ENCODE measurements at regions not wholly inside any gene's neighbourhood (a gene's known extent, or its start where the extent isn't known, plus 50 kb on each side); places are given as distances from the start of the nearest gene placed in this dataset.
"Not testable (repeated sequence)": the region's sequence is repeated elsewhere in the genome, so short reads cannot be mapped to it uniquely, and the experiment has no call there.

DNA sequence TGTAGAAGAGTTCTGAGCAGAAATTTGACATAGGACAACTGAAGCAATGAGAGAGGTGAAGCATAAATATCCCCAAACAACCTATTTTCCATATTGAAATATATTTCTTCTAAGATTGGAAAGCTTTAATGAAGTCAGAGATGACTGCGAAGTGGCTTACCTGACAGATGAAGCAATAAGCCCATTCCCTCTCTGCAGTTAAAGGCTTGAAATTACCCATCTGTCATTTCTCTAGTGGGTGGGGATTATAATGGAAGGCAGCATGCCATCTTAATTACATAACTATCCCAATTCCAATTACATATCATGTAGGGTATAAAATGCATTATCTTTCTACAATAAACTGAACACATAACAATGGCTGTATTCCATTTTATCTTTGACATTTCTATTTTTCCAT lies 1070.5 kb downstream of the SI start:
- H3K27me3 ChIP-seq (ENCODE audit: control insufficient read depth in 2 of 2, insufficient read depth in 2 of 2, low read length in 2 of 2) = no peaks in the 10 kb centered on the region
- H2AFZ ChIP-seq (ENCODE audit: insufficient read depth, low read depth, low read length, poor library complexity, severe bottlenecking) = no peak overlapping the region
- H3K36me3 ChIP-seq (replicated peaks in 1 of 2; ENCODE audit: control insufficient read depth in 1 of 2, insufficient read depth in 2 of 2, low read length in 2 of 2) = no peaks in the 10 kb centered on the region
- TF ChIP-seq CTCF (IDR thresholded peaks at IDR 0.05) = no peak
- Mint-ChIP-seq H3K36me3 (no peaks in the 10 kb centered on the region), H3K9me3 (peaks cover 0 to 15% (median 7%) of the 10 kb centered on the region in 7 donors), H3K27ac (no peak overlapping the region), H3K27me3 (ENCODE audit: low read depth in 3 of 3) (no peaks in the 10 kb centered on the region), H3K4me3 (no peak overlapping the region), H3K4me1 (no peaks in the 10 kb centered on the region)
- no peak overlapping the region for H3K4me2 ChIP-seq (replicated peaks; ENCODE audit: extremely low read depth, low read length, poor library complexity, severe bottlenecking)
- no peaks in the 10 kb centered on the region for H4K20me1 ChIP-seq (ENCODE audit: insufficient read depth, low read length)
- H3K9me3 ChIP-seq (replicated peaks in 1 of 2; ENCODE audit: control insufficient read depth in 1 of 2, insufficient read depth in 1 of 2, low read length in 2 of 2) = peaks cover 5 to 12% of the 10 kb centered on the region in 2 donors
- H3K4me1 ChIP-seq (ENCODE audit: control insufficient read depth in 1 of 2, insufficient read depth in 2 of 2, low read length in 2 of 2) = no peaks in the 10 kb centered on the region
- intact Hi-C loops (cut with micrococcal nuclease) = no loop called here
- H3K4me3 ChIP-seq (replicated peaks in 1 of 3; ENCODE audit: low read depth in 2 of 3, low read length in 3 of 3) = no peak overlapping the region
- WGBS (ENCODE audit: insufficient coverage) = no CpG with 5 or more reads among the region's 1 CpG
- H3K79me2 ChIP-seq (ENCODE audit: insufficient read depth, low read length) = no peaks in the 10 kb centered on the region
- no peak for DNase-seq
- H3K27ac ChIP-seq (ENCODE audit: low read depth in 1 of 2, low read length in 2 of 2) = no peak overlapping the region
- H3K9ac ChIP-seq (ENCODE audit: insufficient read depth, low read length, poor library complexity, severe bottlenecking) = no peak overlapping the region

- Mint-ChIP-seq H3K36me3 (no peaks in the 10 kb centered on the region), H3K27ac (no peak overlapping the region), H3K9me3 (peaks cover 2 to 23% (median 14%) of the 10 kb centered on the region in 7 donors), H3K4me3 (no peak overlapping the region), H3K27me3 (ENCODE audit: low read depth in 3 of 3) (no peaks in the 10 kb centered on the region), H3K4me1 (no peaks in the 10 kb centered on the region)
- Histone ChIP-seq H3K4me3 (replicated peaks in 1 of 3; ENCODE audit: low read depth in 2 of 3, low read length in 3 of 3) (no peak overlapping the region), H4K20me1 (ENCODE audit: insufficient read depth, low read length) (no peaks in the 10 kb centered on the region), H3K9me3 (replicated peaks in 1 of 2; ENCODE audit: control insufficient read depth in 1 of 2, insufficient read depth in 1 of 2, low read length in 2 of 2) (peaks cover 11 to 26% of the 10 kb centered on the region in 2 donors), H3K27ac (ENCODE audit: low read depth in 1 of 2, low read length in 2 of 2) (no peak overlapping the region), H3K4me2 (replicated peaks; ENCODE audit: extremely low read depth, low read length, poor library complexity, severe bottlenecking) (no peak overlapping the region), H3K9ac (ENCODE audit: insufficient read depth, low read length, poor library complexity, severe bottlenecking) (no peak overlapping the region), H2AFZ (ENCODE audit: insufficient read depth, low read depth, low read length, poor library complexity, severe bottlenecking) (no peak overlapping the region), H3K4me1 (ENCODE audit: control insufficient read depth in 1 of 2, insufficient read depth in 2 of 2, low read length in 2 of 2) (no peaks in the 10 kb centered on the region), H3K27me3 (ENCODE audit: control insufficient read depth in 2 of 2, insufficient read depth in 2 of 2, low read length in 2 of 2) (no peaks in the 10 kb centered on the region), H3K36me3 (replicated peaks in 1 of 2; ENCODE audit: control insufficient read depth in 1 of 2, insufficient read depth in 2 of 2, low read length in 2 of 2) (no peaks in the 10 kb centered on the region), H3K79me2 (ENCODE audit: insufficient read depth, low read length) (no peaks in the 10 kb centered on the region)
- WGBS (ENCODE audit: insufficient coverage) = 91% methylated on average over 17 of the region's 22 CpGs
- no peak for DNase-seq
- TF ChIP-seq CTCF (IDR thresholded peaks at IDR 0.05) = no peak
- intact Hi-C loops (cut with micrococcal nuclease) = no loop called here
Observed at GRCh38 chr3:164004205-164004604, 1074.1 kb downstream of the SI start.

GRCh38 chr3:164003016-164003415 lies 1075.3 kb downstream of the SI start:
- H3K4me3 Mint-ChIP-seq; H3K27me3 Mint-ChIP-seq (ENCODE audit: low read depth in 3 of 3); H3K27ac ChIP-seq (ENCODE audit: low read depth in 1 of 2, low read length in 2 of 2); H4K20me1 ChIP-seq (ENCODE audit: insufficient read depth, low read length); intact Hi-C loops (cut with micrococcal nuclease); H3K4me2 ChIP-seq (replicated peaks; ENCODE audit: extremely low read depth, low read length, poor library complexity, severe bottlenecking); H3K9ac ChIP-seq (ENCODE audit: insufficient read depth, low read length, poor library complexity, severe bottlenecking); H3K27me3 ChIP-seq (ENCODE audit: control insufficient read depth in 2 of 2, insufficient read depth in 2 of 2, low read length in 2 of 2); H2AFZ ChIP-seq (ENCODE audit: insufficient read depth, low read depth, low read length, poor library complexity, severe bottlenecking); DNase-seq; H3K4me3 ChIP-seq (replicated peaks in 1 of 3; ENCODE audit: low read depth in 2 of 3, low read length in 3 of 3); H3K4me1 ChIP-seq (ENCODE audit: control insufficient read depth in 1 of 2, insufficient read depth in 2 of 2, low read length in 2 of 2); H3K36me3 ChIP-seq (replicated peaks in 1 of 2; ENCODE audit: control insufficient read depth in 1 of 2, insufficient read depth in 2 of 2, low read length in 2 of 2); H3K36me3 Mint-ChIP-seq; H3K27ac Mint-ChIP-seq; H3K79me2 ChIP-seq (ENCODE audit: insufficient read depth, low read length); H3K4me1 Mint-ChIP-seq: not testable (repeated sequence)
- peaks cover 2 to 23% (median 14%) of the 10 kb centered on the region in 7 donors for H3K9me3 Mint-ChIP-seq
- peaks cover 11 to 26% of the 10 kb centered on the region in 2 donors for H3K9me3 ChIP-seq (replicated peaks in 1 of 2; ENCODE audit: control insufficient read depth in 1 of 2, insufficient read depth in 1 of 2, low read length in 2 of 2)
- WGBS (ENCODE audit: insufficient coverage) = 95% methylated on average over 21 of the region's 21 CpGs

Data from CD14-positive monocyte (primary cell).